Thyroid gland (tissue), 4 donors: ENCODE measurements at regions not wholly inside any gene's neighbourhood (a gene's known extent, or its start where the extent isn't known, plus 50 kb on each side); places are given as distances from the start of the nearest gene placed in this dataset.
"Not testable (repeated sequence)": the region's sequence is repeated elsewhere in the genome, so short reads cannot be mapped to it uniquely, and the experiment has no call there.

Experiments
- DNase-seq, 2 donors: peaks; one replicate each; pipeline ENCODE4 v3.0.0-alpha.2; 2019
- H3K27ac ChIP-seq, 3 donors: fragments of 200-600 bp; sonication (generic); 1 replicate in 2 of 3; 2 replicates in 1 of 3; pipeline ENCODE4 v1.5.1; 2016 to 2019; ENCODE audit warnings: mild to moderate bottlenecking in 1 of 3, moderate library complexity in 1 of 3
- H3K27me3 ChIP-seq: fragments of 200-600 bp; sonication (generic); one replicate; pipeline ENCODE4 v1.5.1; 2019
- H3K36me3 ChIP-seq, 2 donors: fragments of 200-600 bp; sonication (generic); one replicate each; pipeline ENCODE4 v1.5.1; 2016 to 2019
- H3K4me1 ChIP-seq, 2 donors: fragments of 200-600 bp; sonication (generic); one replicate each; pipeline ENCODE4 v1.5.1; 2017 to 2019
- H3K4me3 ChIP-seq, 3 donors: fragments of 200-600 bp; sonication (generic); replicated peaks in 1 of 3; 1 replicate in 2 of 3; 2 replicates in 1 of 3; pipeline ENCODE4 v1.5.1; 2016; ENCODE audit warnings: mild to moderate bottlenecking in 1 of 3
- H3K9me3 ChIP-seq: fragments of 200-600 bp; sonication (generic); one replicate; pipeline ENCODE4 v1.5.1; 2017
- POLR2A ChIP-seq, 2 donors: fragments of 450-650 bp; IDR thresholded peaks; one replicate each; pipeline ENCODE4 v1.6.1; 2017; ENCODE audit warnings: antibody characterized with exemption in 2 of 2, mild to moderate bottlenecking in 2 of 2, moderate library complexity in 1 of 2
- WGBS, 2 donors: methylation state at CpG; one replicate each; pipeline ENCODE4 v1.1.5; 2017; 5-methylcytosine and 5-hydroxymethylcytosine counted together
- intact Hi-C: fragments of 100-400 bp; cut with DNase I; formaldehyde crosslinking; loops from one replicate; pipeline ENCODE4 v1.15.1; 2023
- TF ChIP-seq, protein P1 (sequence below), 6 experiments: fragments of 200-600 bp in 3 of 6; fragments of 450-650 bp in 3 of 6; sonication (generic) in 3 of 6; IDR thresholded peaks; one replicate each; pipeline ENCODE4 v1.5.1; 2016 to 2019; ENCODE audit warnings: antibody characterized with exemption in 6 of 6, mild to moderate bottlenecking in 2 of 6, inconsistent platforms in 1 of 6, moderate library complexity in 1 of 6

DNA sequence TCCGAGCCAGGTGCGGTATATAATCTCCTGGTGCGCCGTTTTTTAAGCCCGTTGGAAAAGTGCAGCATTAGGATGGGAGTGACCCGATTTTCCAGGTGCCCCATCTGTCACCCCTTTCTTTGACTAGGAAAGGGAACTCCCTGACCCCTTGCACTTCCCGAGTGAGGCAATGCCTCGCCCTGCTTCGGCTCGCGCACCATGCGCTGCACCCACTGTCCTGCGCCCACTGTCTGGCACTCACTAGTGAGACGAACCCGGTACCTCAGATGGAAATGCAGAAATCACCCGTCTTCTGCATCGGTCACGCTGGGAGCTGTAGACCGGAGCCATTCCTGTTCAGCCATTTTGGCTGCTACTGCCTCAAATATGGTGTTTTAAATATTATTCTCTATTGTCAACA lies 198.0 kb downstream of the MEIS1 start:
- H3K4me1 ChIP-seq, H3K4me3 ChIP-seq, H3K27me3 ChIP-seq, H3K27ac ChIP-seq, H3K9me3 ChIP-seq, intact Hi-C loops, DNase-seq, H3K36me3 ChIP-seq: not testable (repeated sequence)
- 91 to 94% methylated on average over 19 of the region's 19 CpGs for WGBS, 2 donors

DNA sequence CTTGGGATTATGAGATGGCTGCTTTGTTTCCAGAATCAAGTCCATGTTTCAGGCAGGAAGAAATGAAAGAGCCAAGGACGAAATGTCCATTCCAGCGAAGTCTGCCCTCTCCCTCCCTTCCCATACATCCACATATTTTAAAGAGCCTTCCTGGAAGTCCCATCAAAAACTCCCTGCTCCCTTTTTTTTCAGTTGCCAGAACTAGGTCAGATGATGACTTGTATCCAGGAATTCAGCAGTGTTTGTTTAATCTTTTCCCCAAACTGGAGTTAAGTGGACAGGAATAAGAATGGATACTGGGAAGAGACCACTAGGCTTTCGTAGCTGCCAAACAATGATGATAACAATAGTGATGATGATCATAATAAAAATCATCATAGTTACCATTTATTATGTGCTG lies 198.7 kb downstream of the MEIS1 start:
- intact Hi-C loops, result no loop called here
- Histone ChIP-seq H3K36me3 (no peaks in the 10 kb centered on the region), H3K27ac (no peak overlapping the region), H3K27me3 (no peaks in the 10 kb centered on the region), H3K9me3 (no peaks in the 10 kb centered on the region), H3K4me1 (no peaks in the 10 kb centered on the region), H3K4me3 (no peak overlapping the region)
- no peak for DNase-seq
- WGBS, 2 donors, result 93 to 95% methylated on average over 3 of the region's 3 CpGs
- no peak for TF ChIP-seq POLR2A (IDR thresholded peaks at IDR 0.05)
- TF ChIP-seq, protein P1, sequence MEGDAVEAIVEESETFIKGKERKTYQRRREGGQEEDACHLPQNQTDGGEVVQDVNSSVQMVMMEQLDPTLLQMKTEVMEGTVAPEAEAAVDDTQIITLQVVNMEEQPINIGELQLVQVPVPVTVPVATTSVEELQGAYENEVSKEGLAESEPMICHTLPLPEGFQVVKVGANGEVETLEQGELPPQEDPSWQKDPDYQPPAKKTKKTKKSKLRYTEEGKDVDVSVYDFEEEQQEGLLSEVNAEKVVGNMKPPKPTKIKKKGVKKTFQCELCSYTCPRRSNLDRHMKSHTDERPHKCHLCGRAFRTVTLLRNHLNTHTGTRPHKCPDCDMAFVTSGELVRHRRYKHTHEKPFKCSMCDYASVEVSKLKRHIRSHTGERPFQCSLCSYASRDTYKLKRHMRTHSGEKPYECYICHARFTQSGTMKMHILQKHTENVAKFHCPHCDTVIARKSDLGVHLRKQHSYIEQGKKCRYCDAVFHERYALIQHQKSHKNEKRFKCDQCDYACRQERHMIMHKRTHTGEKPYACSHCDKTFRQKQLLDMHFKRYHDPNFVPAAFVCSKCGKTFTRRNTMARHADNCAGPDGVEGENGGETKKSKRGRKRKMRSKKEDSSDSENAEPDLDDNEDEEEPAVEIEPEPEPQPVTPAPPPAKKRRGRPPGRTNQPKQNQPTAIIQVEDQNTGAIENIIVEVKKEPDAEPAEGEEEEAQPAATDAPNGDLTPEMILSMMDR (IDR thresholded peaks at IDR 0.05), result no peak

DNA sequence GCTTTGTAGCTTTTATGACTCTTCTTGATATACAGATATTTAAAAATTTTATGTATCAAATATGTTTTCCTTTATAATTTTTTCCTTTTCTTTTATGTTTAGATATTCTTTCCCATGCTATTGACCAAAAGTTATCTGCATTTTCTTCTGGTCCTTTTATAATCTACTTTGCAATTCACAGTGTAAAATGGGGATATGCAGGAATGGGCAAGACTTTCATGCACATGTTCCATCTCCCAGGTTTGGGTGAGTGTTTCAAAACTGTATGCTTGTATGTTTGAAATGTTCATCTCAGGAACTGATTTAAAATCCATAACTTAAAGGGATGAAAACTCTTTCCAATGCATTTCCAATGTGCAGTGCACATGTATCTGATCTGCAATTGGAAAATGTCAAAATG lies 199.9 kb downstream of the MEIS1 start:
- Histone ChIP-seq H3K27me3 (no peaks in the 10 kb centered on the region), H3K36me3 (no peaks in the 10 kb centered on the region), H3K4me3 (no peak overlapping the region), H3K4me1 (no peaks in the 10 kb centered on the region), H3K27ac (no peak overlapping the region), H3K9me3 (no peaks in the 10 kb centered on the region)
- no peak for DNase-seq
- intact Hi-C loops, result no loop called here
- TF ChIP-seq, protein P1 (IDR thresholded peaks at IDR 0.05), result no peak
- TF ChIP-seq POLR2A (IDR thresholded peaks at IDR 0.05), result no peak

DNA sequence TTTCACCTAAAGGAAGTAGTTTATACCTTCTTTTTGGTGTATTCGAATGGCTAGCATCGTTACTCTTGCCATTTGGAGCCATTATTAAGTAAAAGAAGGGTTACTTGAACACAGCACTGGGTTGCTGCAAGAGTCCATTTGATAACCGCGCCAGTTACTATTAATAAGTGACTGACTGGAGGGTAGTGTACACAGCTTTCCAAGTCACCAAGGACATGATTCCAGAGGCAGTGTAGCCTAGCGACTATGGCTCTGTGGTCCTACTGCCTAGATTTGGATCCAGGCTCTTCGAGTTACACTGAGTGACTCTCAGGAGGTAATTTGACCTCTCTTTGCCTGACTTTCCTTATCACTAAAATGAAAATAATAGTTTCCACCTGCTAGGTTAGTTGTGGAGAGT lies 206.8 kb downstream of the MEIS1 start:
- 91 to 97% methylated on average over 6 of the region's 6 CpGs for WGBS, 2 donors
- DNase-seq, result no peak
- TF ChIP-seq, protein P1 (IDR thresholded peaks at IDR 0.05), result no peak
- TF ChIP-seq POLR2A (IDR thresholded peaks at IDR 0.05), result no peak
- H3K36me3 ChIP-seq, result no peaks in the 10 kb centered on the region
- intact Hi-C loops, result no loop called here
- no peak overlapping the region for H3K27ac ChIP-seq
- no peaks in the 10 kb centered on the region for H3K9me3 ChIP-seq
- no peaks in the 10 kb centered on the region for H3K27me3 ChIP-seq
- no peak overlapping the region for H3K4me3 ChIP-seq
- no peaks in the 10 kb centered on the region for H3K4me1 ChIP-seq

DNA sequence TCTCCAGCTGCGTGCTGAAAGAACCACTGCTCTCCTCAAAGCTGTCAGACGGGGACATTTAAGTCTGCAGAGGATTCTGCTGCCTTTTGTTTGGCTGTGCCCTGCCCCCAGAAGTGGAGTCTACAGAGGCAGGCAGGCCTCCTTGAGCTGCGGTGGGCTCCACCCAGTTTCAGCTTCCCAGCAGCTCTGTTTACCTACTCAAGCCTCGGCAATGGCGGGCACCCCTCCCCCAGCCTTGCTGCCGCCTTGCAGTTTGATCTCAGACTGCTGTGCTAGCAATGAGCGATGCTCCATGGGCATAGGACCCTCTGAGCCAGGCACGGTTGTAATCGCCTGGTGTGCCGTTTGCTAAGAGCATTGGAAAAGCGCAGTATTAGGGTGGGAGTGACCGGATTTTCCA lies 213.2 kb downstream of the MEIS1 start:
- H3K4me3 ChIP-seq, DNase-seq, H3K27me3 ChIP-seq, H3K36me3 ChIP-seq, H3K9me3 ChIP-seq, intact Hi-C loops, H3K27ac ChIP-seq, H3K4me1 ChIP-seq: not testable (repeated sequence)
- 48 to 80% methylated on average over 1 to 12 of the region's 12 CpGs for WGBS, 2 donors

DNA sequence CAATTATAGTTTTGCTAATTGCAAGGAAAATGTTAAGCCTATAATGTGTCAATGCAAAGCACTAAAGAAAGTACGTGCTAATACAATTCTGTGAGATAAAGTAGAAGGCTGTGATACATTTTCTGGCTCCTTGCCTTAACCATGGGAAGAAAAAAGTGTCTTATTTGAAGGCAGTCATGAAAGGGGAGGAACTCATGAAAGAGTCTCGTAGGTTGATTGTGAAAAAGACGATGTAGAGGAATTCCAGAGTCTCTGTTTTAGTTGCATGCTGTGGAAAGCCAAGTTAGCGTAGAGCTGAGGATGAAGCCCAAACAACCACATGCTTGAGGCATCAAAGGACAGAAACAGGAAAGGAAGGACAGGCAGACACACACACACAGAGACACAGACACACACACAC lies 214.1 kb downstream of the MEIS1 start:
- no peak overlapping the region for H3K4me3 ChIP-seq
- H3K27me3 ChIP-seq, result no peaks in the 10 kb centered on the region
- TF ChIP-seq POLR2A (IDR thresholded peaks at IDR 0.05), result no peak
- TF ChIP-seq, protein P1 (IDR thresholded peaks at IDR 0.05), result no peak
- no peaks in the 10 kb centered on the region for H3K9me3 ChIP-seq
- intact Hi-C loops, result no loop called here
- H3K36me3 ChIP-seq, result no peaks in the 10 kb centered on the region
- no peak for DNase-seq
- H3K4me1 ChIP-seq, result no peaks in the 10 kb centered on the region
- H3K27ac ChIP-seq, result no peak overlapping the region
- WGBS, 2 donors, result 65 to 71% methylated on average over 4 of the region's 4 CpGs
